GM21360 (cell line): ENCODE measurements at regions not wholly inside any gene's neighbourhood (a gene's known extent, or its start where the extent isn't known, plus 50 kb on each side); places are given as distances from the start of the nearest gene placed in this dataset.
"Not testable (repeated sequence)": the region's sequence is repeated elsewhere in the genome, so short reads cannot be mapped to it uniquely, and the experiment has no call there.

ENCODE experiments used
- ATAC-seq: cut with Tn5 transposase; IDR thresholded peaks from one replicate; pipeline ENCODE4 v1.9.1; 2021; ENCODE audit warnings: mild to moderate bottlenecking, moderate library complexity; ENCODE audit not compliant: unreplicated experiment

GRCh38 chr4:163273922-163274321, 58.5 kb downstream of the NPY1R start:
- no peak for ATAC-seq

DNA sequence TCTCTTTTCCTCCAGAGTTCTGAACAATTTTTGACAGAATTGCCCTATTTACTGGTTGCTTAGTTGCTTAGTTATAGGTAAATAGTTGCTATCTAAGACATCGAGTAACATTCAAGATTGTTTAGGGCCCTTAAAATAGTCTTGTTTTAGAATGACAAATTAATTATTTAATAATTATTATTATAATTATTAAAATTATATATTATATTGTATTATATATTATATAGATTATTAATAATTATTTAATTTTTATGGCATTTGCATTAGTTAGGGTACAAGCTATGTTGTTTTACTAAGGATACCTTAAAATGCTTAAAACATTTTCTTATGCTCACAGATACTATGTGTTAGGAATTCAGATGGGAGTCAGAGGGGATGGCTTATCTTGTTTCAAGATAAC, 59.2 kb downstream of the NPY1R start:
- ATAC-seq, result no peak

DNA sequence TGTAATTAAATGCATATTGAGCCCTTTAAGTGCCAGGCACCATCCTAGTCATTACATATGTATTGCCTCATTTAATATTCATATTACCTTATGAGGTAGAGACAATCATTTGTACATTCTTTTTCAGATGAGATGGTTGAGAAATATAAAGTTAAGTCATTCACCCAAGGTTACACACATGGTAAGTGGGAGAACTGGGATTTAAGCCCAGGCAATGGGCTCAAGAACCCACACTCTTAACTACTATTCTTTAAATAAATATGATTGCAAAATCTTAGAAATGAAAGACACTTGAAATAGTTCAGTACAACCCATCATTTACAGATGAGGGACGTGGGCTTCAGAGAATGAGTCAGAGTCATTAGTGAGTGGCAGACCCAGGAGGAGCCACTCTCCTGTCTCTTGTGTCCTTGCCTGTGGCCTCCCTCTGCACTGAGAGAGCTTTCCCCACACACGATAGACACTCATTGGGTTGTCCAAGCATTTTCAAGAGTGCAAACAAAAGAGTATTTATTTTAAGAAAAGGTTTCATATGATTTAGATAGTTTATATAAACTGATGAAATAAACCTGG, 60.8 kb downstream of the NPY1R start:
- no peak for ATAC-seq

- ATAC-seq, result no peak
These were observed 62.5 kb downstream of the NPY1R start for GRCh38 chr4:163269869-163270268.

- ATAC-seq, result no peak
These were observed 63.2 kb downstream of the NPY1R start for GRCh38 chr4:163269166-163269565.

GRCh38 chr4:163264934-163265333, 67.5 kb downstream of the NPY1R start:
- no peak for ATAC-seq

- ATAC-seq, result no peak
These were observed 68.8 kb downstream of the NPY1R start for GRCh38 chr4:163263606-163264005.

- ATAC-seq, result no peak
These were observed 75.6 kb downstream of the NPY1R start for GRCh38 chr4:163256680-163257343.

DNA sequence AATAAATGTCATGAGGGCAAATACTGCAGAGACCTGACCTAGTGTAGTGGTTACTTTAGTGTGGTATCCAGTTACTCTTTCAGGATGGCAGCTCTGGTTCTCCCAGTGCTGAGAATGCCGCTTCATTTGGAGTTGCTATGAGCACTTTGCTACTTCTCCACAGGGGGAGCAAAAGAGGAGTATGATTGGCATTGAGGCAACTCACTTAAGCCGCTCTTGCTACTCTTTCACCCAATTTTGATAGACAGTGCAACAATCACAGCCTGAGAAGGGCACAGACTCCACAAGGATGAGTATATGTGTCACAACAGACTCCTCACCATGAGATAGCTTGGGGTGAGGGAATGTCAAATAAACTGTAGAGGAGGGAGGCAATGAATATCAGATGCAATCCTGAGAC, 81.2 kb downstream of the NPY1R start:
- no peak for ATAC-seq

GRCh38 chr4:163249042-163249441, 82.4 kb upstream of the NAF1 start:
- ATAC-seq, result no peak

DNA sequence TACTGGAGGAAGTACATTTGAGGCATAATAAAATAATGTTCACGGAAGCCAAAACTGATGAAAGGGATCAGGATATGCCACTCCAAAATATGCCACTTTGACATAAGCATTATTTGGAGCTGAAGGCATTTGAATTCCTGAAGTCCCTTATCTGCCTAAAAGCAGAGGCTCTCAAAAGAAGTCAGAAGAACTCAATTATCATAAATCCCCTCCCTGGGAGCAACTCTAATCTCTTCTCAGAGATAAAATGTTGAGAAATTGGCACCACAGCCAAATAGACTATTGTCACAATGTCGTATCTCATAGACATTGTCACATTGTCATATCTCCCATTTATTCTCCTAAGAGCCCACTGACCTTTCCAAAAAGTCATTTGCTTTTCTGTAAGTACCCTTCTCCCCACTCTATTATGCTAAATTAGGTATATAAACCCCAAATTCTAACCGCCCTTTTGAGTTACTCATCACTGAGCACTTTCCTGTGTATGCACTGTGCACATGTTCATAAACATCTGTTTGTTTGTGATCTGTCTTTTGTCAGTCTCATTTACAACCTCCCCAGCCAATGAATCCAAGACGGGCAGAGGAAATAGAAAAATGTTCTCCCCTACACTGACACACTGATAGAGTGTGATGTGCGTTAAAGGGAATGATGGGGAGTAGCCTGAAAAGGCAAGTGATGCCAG, 78.5 kb upstream of the NAF1 start:
- ATAC-seq, result no peak

- peak; percentile 58 for ATAC-seq
These were observed 76.7 kb upstream of the NAF1 start for GRCh38 chr4:163243297-163243981.

GRCh38 chr4:163237856-163238255, 71.2 kb upstream of the NAF1 start:
- no peak for ATAC-seq

GRCh38 chr4:163236389-163236788, 69.7 kb upstream of the NAF1 start:
- ATAC-seq, result not testable (repeated sequence)

DNA sequence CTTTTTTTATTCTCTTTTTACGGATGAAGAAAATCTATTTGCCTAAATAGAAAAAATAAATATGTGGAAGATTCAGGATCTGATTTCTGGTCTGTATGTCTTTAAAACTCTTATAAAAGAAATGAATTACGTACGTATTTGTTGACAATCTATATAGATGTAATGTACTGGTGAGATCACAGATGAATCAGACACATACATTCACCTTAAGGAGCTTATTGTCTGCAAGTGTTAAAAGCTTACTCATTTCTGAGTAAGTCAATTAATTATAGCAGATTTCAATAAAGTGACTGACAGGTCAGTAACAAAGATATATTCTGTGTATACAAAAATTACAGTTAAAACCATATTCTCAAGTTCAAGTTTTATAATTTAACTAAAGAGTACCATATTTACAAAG, 66.6 kb upstream of the NAF1 start:
- ATAC-seq, result no peak

- no peak for ATAC-seq
These were observed 62.0 kb upstream of the NAF1 start for GRCh38 chr4:163228648-163229047.

DNA sequence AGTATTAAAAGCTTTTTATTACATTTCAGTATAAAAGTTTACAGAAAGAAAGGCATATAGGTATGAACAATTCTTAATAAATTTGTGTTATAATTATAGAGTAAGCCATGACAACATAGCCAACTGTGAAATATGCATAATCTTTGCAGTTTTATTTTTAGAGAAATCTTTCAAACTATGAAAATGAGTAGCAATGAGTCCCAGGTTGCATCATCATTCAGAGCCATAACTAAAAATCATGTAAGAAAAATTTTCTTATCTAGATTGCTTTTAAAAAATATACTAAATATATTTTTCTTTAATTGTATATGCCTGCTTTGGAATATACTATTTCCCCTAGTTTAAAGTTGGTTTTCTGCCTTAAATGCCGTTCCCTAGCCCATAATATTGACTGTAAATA, 54.8 kb upstream of the NAF1 start:
- no peak for ATAC-seq

- no peak for ATAC-seq
These were observed 50.8 kb upstream of the NAF1 start for GRCh38 chr4:163217505-163217904.
